Amniotic epithelial cell (primary cell): ENCODE measurements at regions not wholly inside any gene's neighbourhood (a gene's known extent, or its start where the extent isn't known, plus 50 kb on each side); places are given as distances from the start of the nearest gene placed in this dataset.
"Not testable (repeated sequence)": the region's sequence is repeated elsewhere in the genome, so short reads cannot be mapped to it uniquely, and the experiment has no call there.

Source experiments
- DNase-seq: peaks from one replicate; pipeline ENCODE4 v3.0.0-alpha.2; 2010; ENCODE audit warnings: low read depth

GRCh38 chr12:38480594-38480993 is 164.0 kb downstream of the ALG10B start:
- no peak for DNase-seq

- no peak for DNase-seq
These were observed 168.4 kb downstream of the ALG10B start for GRCh38 chr12:38484821-38485449.

DNA sequence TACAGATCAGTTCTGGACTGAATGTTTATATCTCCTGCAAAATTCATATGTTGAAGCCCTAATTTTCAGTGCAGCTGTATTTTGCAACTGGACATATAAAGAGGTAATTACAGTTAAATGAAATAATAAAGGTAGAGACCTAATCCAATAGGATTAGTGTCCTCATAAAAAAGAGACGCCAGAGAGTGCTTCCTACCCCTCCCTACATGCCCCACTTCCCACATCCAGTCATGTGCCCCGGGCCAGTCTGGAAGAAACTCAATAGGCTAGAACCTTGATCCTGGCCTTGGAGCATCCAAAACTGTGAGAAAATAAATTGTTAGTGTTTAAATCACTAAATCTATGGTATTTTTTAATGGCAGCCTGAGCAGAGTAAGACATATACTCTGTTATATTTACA is 172.3 kb downstream of the ALG10B start:
- no peak for DNase-seq

GRCh38 chr12:38490073-38490472 is 173.5 kb downstream of the ALG10B start:
- no peak for DNase-seq

DNA sequence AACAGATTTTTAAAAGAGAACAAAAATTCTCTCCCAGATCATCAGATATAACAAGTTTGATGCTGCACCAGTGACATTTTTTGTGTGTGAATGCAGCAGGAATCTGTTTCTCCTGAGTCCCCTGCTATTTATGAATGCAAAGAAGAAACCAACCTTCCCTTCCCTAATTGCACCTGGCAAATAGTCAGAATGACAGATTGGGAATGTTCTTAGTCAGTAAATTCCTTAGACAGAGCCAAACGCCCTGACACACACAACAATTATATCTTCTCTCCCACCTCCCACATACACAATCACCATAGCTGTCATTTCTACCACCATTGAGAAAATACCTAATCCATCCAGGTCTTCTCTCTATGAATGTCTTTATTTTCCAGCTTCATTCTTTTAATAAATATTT is 174.4 kb downstream of the ALG10B start:
- DNase-seq: no peak

GRCh38 chr12:38501481-38501880 is 184.9 kb downstream of the ALG10B start:
- peak; percentile 2 for DNase-seq

DNA sequence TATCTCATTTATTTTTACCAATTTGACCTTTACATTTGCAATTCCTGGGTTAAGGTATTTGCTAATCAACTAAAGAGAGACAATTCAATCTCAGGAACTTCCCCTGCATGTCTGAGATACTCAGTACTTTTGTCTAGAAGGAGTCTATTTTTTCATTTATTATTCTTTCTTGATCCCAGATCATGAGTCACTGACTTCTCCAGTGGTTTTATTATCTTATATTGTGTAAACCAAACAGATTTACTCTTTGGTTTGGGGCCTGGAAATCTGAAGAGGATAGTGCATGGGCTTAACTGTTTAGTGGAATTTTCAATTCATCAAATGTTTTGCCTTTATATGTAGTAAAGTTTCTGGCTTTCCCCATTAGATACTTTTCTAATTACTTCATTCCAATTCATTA is 185.4 kb downstream of the ALG10B start:
- peak; percentile 42 for DNase-seq

DNA sequence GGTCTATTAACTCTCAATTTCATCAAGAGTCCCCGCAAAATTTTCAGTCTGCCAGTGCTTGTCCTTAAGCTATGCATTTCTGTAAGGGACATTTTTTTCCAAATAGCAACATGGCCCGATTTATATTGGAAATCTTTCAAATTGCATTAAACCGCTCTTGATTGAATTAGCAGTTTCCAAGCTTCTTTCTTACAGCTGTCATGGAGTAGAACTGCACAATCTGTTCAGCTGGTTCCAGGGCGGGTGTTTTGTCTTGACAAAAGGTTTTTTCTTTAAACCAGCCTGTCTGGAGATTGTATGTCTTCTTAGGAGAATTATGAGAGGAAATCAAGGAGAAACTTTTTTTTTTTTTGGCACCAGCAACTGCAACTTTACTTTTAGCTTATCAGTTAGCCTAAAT is 185.8 kb downstream of the ALG10B start:
- DNase-seq: peak; percentile 23

GRCh38 chr12:38507839-38508238 is 191.3 kb downstream of the ALG10B start:
- no peak for DNase-seq

- peak; percentile 1 for DNase-seq
These were observed 191.7 kb downstream of the ALG10B start for GRCh38 chr12:38508246-38508645.

- DNase-seq: no peak
These were observed 199.3 kb downstream of the ALG10B start for GRCh38 chr12:38515912-38516311.

- DNase-seq: no peak
These were observed 199.8 kb downstream of the ALG10B start for GRCh38 chr12:38516418-38516817.

- no peak for DNase-seq
These were observed 207.3 kb downstream of the ALG10B start for GRCh38 chr12:38523920-38524319.

DNA sequence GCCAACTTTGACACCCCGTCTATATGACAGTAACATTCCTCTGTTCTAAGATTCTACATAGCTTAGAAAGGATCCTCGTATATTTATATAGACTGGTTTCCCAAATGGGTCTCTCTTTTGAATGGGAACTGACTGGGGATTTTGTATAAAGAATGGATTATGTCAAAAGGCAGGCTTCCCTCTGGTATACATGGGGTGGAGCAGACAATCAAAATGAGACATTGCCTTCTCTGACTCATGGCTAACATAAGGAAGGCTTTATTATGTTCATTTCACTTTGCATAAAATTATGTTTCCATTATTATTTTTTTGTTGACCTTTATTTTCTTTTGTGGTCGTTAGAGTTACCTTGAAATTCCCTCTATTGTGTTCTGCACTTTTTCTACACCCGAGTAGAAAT is 211.1 kb downstream of the ALG10B start:
- no peak for DNase-seq

DNA sequence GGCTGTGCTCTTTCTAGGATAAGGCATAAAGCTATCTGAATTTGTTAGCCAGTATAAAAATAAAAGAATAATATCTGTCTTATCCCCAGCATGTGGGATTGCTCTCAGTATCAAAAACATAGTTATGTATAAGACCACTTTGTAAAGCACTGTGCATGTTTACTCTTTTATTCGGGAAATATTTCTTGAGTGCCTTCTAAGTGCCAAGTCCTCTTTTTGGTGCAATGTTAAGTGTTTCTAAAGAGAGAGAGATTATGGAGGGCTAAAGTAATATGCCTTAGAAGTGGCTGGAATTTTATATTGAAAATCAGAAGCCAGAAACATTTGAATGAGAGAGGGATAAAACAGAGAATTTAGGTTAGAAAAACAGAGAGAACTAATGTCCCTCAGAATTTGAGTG is 212.0 kb downstream of the ALG10B start:
- DNase-seq: no peak

- not testable (repeated sequence) for DNase-seq
These were observed 212.7 kb downstream of the ALG10B start for GRCh38 chr12:38529281-38529680.

DNA sequence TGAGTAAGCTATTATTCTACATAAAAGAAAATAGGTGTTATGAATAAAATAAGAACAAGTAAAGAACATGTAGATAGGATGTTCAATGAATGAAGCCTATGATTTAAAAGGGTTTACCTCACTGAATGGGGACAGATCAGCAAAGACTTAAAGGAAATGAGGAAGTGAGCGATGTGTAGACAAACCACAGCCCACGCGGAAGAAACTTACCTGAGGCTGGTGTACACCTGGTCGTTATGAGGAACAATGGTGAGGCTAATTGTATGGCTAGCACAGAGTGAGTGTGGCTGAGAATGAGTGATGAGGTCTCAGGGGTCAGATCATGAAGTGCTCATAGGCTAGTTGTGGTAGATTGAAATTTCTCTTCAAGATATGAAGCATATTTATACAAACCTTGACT is 221.7 kb downstream of the ALG10B start:
- no peak for DNase-seq

- no peak for DNase-seq
These were observed 223.6 kb downstream of the ALG10B start for GRCh38 chr12:38540156-38540555.

GRCh38 chr12:38541849-38542248 is 225.3 kb downstream of the ALG10B start:
- no peak for DNase-seq

GRCh38 chr12:38543151-38543550 is 226.6 kb downstream of the ALG10B start:
- no peak for DNase-seq

DNA sequence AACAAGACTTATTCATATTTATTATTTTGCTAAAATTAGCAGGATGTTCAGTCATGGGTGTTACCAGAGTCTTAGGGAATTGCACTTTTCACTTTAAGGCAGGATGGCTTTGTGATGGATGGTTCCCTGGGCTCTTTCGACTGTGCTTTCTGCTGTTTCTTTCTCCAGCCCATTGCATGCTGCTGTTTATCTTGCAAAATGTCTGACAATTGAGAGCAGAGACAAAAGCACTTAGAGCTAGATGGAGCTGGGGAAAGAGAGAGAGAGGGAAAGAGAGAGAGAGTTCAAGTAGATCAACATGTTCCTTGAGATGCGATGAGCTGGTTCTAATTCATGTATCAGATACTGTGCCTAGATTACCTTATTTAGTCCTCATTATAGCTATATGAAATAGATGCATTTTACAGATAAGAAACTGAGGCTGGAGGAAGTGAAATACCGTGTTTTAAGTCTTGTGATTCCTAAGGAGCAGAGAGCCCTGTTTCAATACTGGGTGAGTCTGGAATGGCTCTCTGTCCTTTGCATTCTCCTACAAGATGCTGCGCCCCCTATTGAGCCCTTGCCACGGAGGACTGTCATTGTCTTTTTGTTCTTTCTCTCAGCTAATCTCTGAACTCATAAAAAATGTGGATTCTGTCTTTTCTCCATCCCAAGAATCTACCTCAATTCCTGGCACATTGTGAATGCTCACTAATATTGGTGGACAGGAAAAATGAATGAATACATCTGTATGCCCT is 227.9 kb downstream of the ALG10B start:
- DNase-seq: peak; percentile 13

DNA sequence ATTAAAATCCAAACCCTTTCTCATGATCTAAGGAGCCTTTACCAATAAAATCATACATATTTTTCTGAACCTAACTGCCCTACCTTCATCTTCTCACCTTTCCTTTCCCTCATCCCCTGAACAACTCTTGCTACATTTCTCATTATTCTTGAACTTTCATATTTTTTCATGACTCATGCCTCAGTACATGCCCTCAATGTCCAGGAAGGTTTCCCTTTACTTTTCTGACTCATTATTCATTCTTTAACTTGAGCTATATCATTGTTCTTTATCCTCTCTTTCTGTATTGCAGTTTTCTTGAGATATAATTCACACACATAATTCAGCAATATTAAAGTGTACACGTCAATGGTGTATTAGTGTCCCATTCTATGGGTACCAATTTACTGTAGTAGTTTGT is 231.0 kb downstream of the ALG10B start:
- no peak for DNase-seq

- DNase-seq: peak; percentile 4
These were observed 239.3 kb downstream of the ALG10B start for GRCh38 chr12:38555620-38556591.
